ENCODE measurements at regions not wholly inside any gene's neighbourhood (a gene's known extent, or its start where the extent isn't known, plus 50 kb on each side); places are given as distances from the start of the nearest gene placed in this dataset.

GRCh38 chr1:50275566-50275965 lies 147.7 kb downstream of the DMRTA2 start:
- DNase-seq (ENCODE audit: low spot score) = no peak
- Histone ChIP-seq H3K4me3 (no peak overlapping the region), H3K36me3 (no peaks in the 10 kb centered on the region), H3K9me3 (no peaks in the 10 kb centered on the region), H3K4me1 (no peaks in the 10 kb centered on the region), H3K27ac (no peak overlapping the region), H3K27me3 (no peaks in the 10 kb centered on the region)
- TF ChIP-seq CTCF (IDR thresholded peaks at IDR 0.05) = no peak

DNA sequence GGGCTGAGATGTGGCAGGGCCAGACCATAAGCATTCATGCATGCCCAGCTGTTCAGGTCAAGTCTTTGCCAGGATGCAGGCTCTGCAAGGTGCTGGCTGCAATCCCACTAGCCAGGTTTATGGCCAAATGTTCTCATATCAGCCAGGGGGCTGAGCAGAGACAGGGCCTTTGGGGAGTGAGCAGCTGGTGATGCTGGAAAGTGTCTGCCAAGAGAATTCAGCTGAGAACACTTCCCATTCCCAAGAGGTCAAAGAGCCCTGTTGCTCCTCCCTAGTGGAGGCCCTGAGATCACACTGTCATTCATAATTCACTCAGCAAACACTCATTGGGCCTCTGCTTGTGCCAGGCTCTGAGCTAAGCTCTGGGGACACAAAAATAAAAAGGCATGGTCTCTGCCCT lies 150.3 kb downstream of the DMRTA2 start:
- H3K4me3 ChIP-seq = no peak overlapping the region
- H3K36me3 ChIP-seq = no peaks in the 10 kb centered on the region
- TF ChIP-seq CTCF (IDR thresholded peaks at IDR 0.05) = no peak
- no peaks in the 10 kb centered on the region for H3K4me1 ChIP-seq
- H3K27ac ChIP-seq = no peak overlapping the region
- no peaks in the 10 kb centered on the region for H3K27me3 ChIP-seq
- H3K9me3 ChIP-seq = no peaks in the 10 kb centered on the region
- no peak for DNase-seq (ENCODE audit: low spot score)

DNA sequence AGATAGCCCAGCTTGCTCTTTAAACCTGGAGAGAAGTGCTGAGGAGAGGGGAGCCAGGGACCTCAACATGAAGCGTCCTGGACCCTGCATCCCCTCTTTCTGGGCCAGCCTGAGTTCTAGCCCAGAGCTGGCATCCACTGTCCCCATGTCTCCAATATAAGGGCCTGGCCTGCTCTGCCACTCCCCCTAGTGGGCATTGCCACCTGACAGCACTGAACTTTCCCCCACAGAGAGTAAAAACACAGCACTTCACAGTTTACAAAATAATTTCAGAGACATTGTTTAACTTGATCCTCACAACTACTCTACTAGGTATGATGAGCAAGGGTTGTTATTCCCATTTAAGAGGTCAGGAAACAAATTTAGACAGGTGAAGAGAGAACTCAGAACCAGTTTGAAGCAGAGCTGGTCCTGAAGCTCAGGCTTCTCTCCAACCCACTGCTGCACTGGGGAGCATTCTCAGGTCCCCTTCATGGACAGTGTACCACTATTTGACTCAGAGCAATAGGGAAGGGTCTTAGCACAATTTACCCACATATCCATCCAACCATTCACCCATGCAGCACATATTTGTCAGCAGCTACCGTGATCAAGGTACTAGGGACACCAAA lies 151.2 kb downstream of the DMRTA2 start:
- H3K4me3 ChIP-seq = no peak overlapping the region
- no peaks in the 10 kb centered on the region for H3K27me3 ChIP-seq
- no peak overlapping the region for H3K27ac ChIP-seq
- no peaks in the 10 kb centered on the region for H3K4me1 ChIP-seq
- no peaks in the 10 kb centered on the region for H3K9me3 ChIP-seq
- H3K36me3 ChIP-seq = no peaks in the 10 kb centered on the region
- peak; percentile 28 to 69 for TF ChIP-seq CTCF (IDR thresholded peaks at IDR 0.05)
- DNase-seq (ENCODE audit: low spot score) = no peak

DNA sequence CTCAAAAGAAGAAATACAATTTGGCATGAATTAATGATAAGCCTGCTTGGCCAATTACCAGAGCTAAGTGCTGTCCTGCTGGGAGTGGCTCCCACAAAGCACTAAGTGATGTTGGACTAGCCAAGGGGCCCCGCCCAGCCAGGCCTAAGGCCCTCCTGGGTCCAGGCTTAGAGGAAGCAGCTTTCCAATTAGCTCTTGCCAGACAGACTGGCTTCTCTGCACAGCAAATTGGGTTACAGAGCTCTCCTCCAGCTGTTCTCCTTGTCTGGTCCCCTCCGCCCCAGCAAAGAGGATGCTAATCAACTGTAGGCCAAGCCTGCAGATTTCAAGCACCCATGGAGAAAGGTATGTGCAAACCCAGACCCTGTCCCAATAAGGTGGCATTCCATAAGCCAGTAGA lies 151.9 kb downstream of the DMRTA2 start:
- no peak overlapping the region for H3K27ac ChIP-seq
- no peak for TF ChIP-seq CTCF (IDR thresholded peaks at IDR 0.05)
- no peaks in the 10 kb centered on the region for H3K27me3 ChIP-seq
- H3K4me3 ChIP-seq = no peak overlapping the region
- H3K9me3 ChIP-seq = no peaks in the 10 kb centered on the region
- H3K36me3 ChIP-seq = no peaks in the 10 kb centered on the region
- no peaks in the 10 kb centered on the region for H3K4me1 ChIP-seq
- no peak for DNase-seq (ENCODE audit: low spot score)

GRCh38 chr1:50270926-50271325 lies 152.3 kb downstream of the DMRTA2 start:
- Histone ChIP-seq H3K36me3 (no peaks in the 10 kb centered on the region), H3K4me1 (no peaks in the 10 kb centered on the region), H3K27me3 (no peaks in the 10 kb centered on the region), H3K4me3 (no peak overlapping the region), H3K9me3 (no peaks in the 10 kb centered on the region), H3K27ac (no peak overlapping the region)
- TF ChIP-seq CTCF (IDR thresholded peaks at IDR 0.05) = no peak
- no peak for DNase-seq (ENCODE audit: low spot score)

DNA sequence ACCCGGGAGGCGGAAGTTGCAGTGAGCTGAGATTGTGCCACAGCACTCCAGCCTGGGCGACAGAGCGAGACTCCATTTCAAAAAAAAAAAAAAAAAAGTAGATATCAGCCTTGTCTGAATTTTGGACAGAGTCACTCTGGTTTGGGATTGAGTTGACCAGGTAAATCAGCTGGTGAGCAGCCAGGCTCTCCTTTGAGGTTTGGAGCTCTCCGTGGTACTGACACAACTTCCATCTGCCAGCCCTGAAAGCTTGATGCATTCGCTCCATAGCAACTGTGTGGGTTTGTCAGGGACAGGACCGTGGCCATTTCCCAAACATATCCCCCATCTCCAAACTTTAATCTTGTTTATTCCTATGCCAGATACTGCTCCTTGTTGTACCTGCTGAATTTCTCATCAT lies 155.2 kb downstream of the DMRTA2 start:
- H3K9me3 ChIP-seq = no peaks in the 10 kb centered on the region
- H3K27ac ChIP-seq = no peak overlapping the region
- no peak overlapping the region for H3K4me3 ChIP-seq
- H3K27me3 ChIP-seq = no peaks in the 10 kb centered on the region
- no peaks in the 10 kb centered on the region for H3K4me1 ChIP-seq
- TF ChIP-seq CTCF (IDR thresholded peaks at IDR 0.05) = no peak
- no peaks in the 10 kb centered on the region for H3K36me3 ChIP-seq
- no peak for DNase-seq (ENCODE audit: low spot score)
